ENCODE measurements at regions not wholly inside any gene's neighbourhood (a gene's known extent, or its start where the extent isn't known, plus 50 kb on each side); places are given as distances from the start of the nearest gene placed in this dataset.
A peak's percentile ranks its signal among the peaks of the same experiment; 100 is the strongest.
"Not testable (repeated sequence)": the region's sequence is repeated elsewhere in the genome, so short reads cannot be mapped to it uniquely, and the experiment has no call there.

DNA sequence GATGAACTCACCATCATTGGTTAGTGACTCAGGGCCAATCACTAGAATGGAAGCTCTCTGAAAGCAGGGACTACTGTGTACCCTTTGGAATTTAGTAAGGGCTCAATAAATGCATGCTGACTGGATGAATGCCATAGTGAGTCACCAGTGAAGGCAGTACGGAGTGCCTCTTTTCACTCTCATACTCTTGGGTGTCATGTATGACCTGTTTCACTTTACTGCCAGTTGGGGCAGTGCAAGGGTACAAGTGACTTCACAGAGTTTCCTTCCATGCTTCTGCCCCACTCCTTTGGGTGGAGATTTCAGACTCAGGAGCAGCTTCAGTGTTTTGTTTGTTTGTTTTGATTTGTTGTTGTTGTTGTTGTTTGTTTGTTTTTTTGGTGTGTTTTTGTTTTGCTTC, 57.7 kb downstream of the SOX3 start:
- Histone ChIP-seq H3K9me3 (ENCODE audit: control insufficient read depth, insufficient read depth, low read length) (no peaks in the 10 kb centered on the region), H3K36me3 (ENCODE audit: control insufficient read depth, insufficient read depth, low read length) (no peaks in the 10 kb centered on the region), H3K27ac (ENCODE audit: low read depth, low read length) (no peak overlapping the region), H3K27me3 (ENCODE audit: control insufficient read depth, insufficient read depth, low read length) (no peaks in the 10 kb centered on the region), H3K4me3 (ENCODE audit: low read depth, low read length) (no peak overlapping the region), H3K4me1 (ENCODE audit: control insufficient read depth, insufficient read depth, low read length) (no peaks in the 10 kb centered on the region)
- DNase-seq (ENCODE audit: low read depth in 4 of 6, low spot score in 6 of 6) = no peak
- 40% methylated on average over 1 of the region's 1 CpG for WGBS (ENCODE audit: insufficient coverage)

DNA sequence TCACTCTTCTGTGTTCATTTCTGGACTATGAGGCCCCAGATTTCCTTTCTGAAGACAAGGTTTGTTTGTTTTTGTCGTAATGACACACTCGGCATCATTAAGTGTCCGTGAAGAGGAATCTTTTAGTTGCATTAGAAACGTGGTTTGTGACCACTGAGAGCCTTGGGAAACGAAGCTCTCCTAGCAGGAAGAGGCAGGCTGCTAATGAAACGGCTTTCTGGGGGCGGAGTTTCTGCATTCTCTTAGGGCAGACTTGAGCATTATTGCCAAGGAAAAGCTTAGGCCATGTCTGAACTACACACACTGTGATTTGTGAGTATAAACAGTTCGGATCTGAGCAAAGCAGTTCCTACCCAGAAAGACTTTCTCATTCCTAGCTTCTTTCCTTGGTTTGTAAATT, 64.0 kb downstream of the SOX3 start:
- no peak overlapping the region for H3K4me3 ChIP-seq (ENCODE audit: low read depth, low read length)
- no peaks in the 10 kb centered on the region for H3K9me3 ChIP-seq (ENCODE audit: control insufficient read depth, insufficient read depth, low read length)
- H3K4me1 ChIP-seq (ENCODE audit: control insufficient read depth, insufficient read depth, low read length) = peaks cover 7% of the 10 kb centered on the region
- H3K36me3 ChIP-seq (ENCODE audit: control insufficient read depth, insufficient read depth, low read length) = no peaks in the 10 kb centered on the region
- peaks cover 6% of the 10 kb centered on the region for H3K27me3 ChIP-seq (ENCODE audit: control insufficient read depth, insufficient read depth, low read length)
- peak in 2 of 6 donors; percentile 69 to 72 for DNase-seq (ENCODE audit: low read depth in 4 of 6, low spot score in 6 of 6)
- 32% methylated on average over 7 of the region's 8 CpGs for WGBS (ENCODE audit: insufficient coverage)
- no peak overlapping the region for H3K27ac ChIP-seq (ENCODE audit: low read depth, low read length)

- WGBS (ENCODE audit: insufficient coverage) = 13% methylated on average over 35 of the region's 35 CpGs
- peaks cover 6% of the 10 kb centered on the region for H3K27me3 ChIP-seq (ENCODE audit: control insufficient read depth, insufficient read depth, low read length)
Measured at GRCh38 chrX:140439476-140439875, 65.4 kb downstream of the SOX3 start.

GRCh38 chrX:140434347-140434746, 70.5 kb downstream of the SOX3 start:
- Histone ChIP-seq H3K4me1 (ENCODE audit: control insufficient read depth, insufficient read depth, low read length) (peaks cover 11% of the 10 kb centered on the region), H3K4me3 (ENCODE audit: low read depth, low read length) (no peak overlapping the region), H3K27ac (ENCODE audit: low read depth, low read length) (no peak overlapping the region), H3K9me3 (ENCODE audit: control insufficient read depth, insufficient read depth, low read length) (no peaks in the 10 kb centered on the region), H3K27me3 (ENCODE audit: control insufficient read depth, insufficient read depth, low read length) (peaks cover 2% of the 10 kb centered on the region), H3K36me3 (ENCODE audit: control insufficient read depth, insufficient read depth, low read length) (no peaks in the 10 kb centered on the region)
- WGBS (ENCODE audit: insufficient coverage) = 54% methylated on average over 1 of the region's 2 CpGs
- no peak for DNase-seq (ENCODE audit: low read depth in 4 of 6, low spot score in 6 of 6)

More at GRCh38 chrX:140439476-140439875, 65.4 kb downstream of the SOX3 start:
- H3K4me1 ChIP-seq (ENCODE audit: control insufficient read depth, insufficient read depth, low read length) = peaks cover 7% of the 10 kb centered on the region
- H3K36me3 ChIP-seq (ENCODE audit: control insufficient read depth, insufficient read depth, low read length) = no peaks in the 10 kb centered on the region
- H3K4me3 ChIP-seq (ENCODE audit: low read depth, low read length) = peak overlapping the region; percentile 27
- peak in 2 of 6 donors; percentile 65 to 73 for DNase-seq (ENCODE audit: low read depth in 4 of 6, low spot score in 6 of 6)
- no peak overlapping the region for H3K27ac ChIP-seq (ENCODE audit: low read depth, low read length)
- no peaks in the 10 kb centered on the region for H3K9me3 ChIP-seq (ENCODE audit: control insufficient read depth, insufficient read depth, low read length)

DNA sequence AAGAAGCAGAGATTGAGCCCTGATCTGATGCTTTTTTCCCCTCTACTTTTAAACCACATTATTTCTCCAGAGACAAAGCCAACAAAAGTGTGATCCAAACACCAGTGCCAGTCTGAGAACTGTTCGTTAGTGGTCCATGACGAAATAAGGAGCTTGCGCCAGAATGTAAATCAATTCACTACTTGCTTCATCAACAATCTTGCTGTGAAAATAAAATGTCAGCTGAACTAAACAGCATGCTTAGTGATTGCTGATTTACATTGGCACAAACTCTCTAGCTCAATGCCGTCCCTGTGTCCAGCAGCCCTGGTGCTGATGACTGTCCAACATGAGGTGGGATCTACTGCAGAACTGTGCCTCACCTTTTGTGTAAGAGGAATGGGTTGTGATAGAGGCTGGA, 71.3 kb downstream of the SOX3 start:
- Histone ChIP-seq H3K36me3 (ENCODE audit: control insufficient read depth, insufficient read depth, low read length) (no peaks in the 10 kb centered on the region), H3K27me3 (ENCODE audit: control insufficient read depth, insufficient read depth, low read length) (peaks cover 2% of the 10 kb centered on the region), H3K9me3 (ENCODE audit: control insufficient read depth, insufficient read depth, low read length) (no peaks in the 10 kb centered on the region), H3K27ac (ENCODE audit: low read depth, low read length) (no peak overlapping the region), H3K4me1 (ENCODE audit: control insufficient read depth, insufficient read depth, low read length) (peaks cover 11% of the 10 kb centered on the region), H3K4me3 (ENCODE audit: low read depth, low read length) (no peak overlapping the region)
- 56% methylated on average over 4 of the region's 4 CpGs for WGBS (ENCODE audit: insufficient coverage)
- DNase-seq (ENCODE audit: low read depth in 4 of 6, low spot score in 6 of 6) = peak in 2 of 6 donors; percentile 13 to 86

GRCh38 chrX:140432346-140433175, 72.3 kb downstream of the SOX3 start:
- no peaks in the 10 kb centered on the region for H3K9me3 ChIP-seq (ENCODE audit: control insufficient read depth, insufficient read depth, low read length)
- DNase-seq (ENCODE audit: low read depth in 4 of 6, low spot score in 6 of 6) = peak in 4 of 6 donors; percentile 21 to 74 (median 28)
- no peaks in the 10 kb centered on the region for H3K36me3 ChIP-seq (ENCODE audit: control insufficient read depth, insufficient read depth, low read length)
- H3K27me3 ChIP-seq (ENCODE audit: control insufficient read depth, insufficient read depth, low read length) = peaks cover 2% of the 10 kb centered on the region
- H3K4me1 ChIP-seq (ENCODE audit: control insufficient read depth, insufficient read depth, low read length) = peaks cover 11% of the 10 kb centered on the region
- H3K27ac ChIP-seq (ENCODE audit: low read depth, low read length) = no peak overlapping the region
- H3K4me3 ChIP-seq (ENCODE audit: low read depth, low read length) = no peak overlapping the region
- WGBS (ENCODE audit: insufficient coverage) = 52% methylated on average over 4 of the region's 4 CpGs

- 42% methylated on average over 2 of the region's 5 CpGs for WGBS (ENCODE audit: insufficient coverage)
- Histone ChIP-seq H3K27ac (ENCODE audit: low read depth, low read length) (no peak overlapping the region), H3K36me3 (ENCODE audit: control insufficient read depth, insufficient read depth, low read length) (no peaks in the 10 kb centered on the region), H3K4me3 (ENCODE audit: low read depth, low read length) (no peak overlapping the region), H3K27me3 (ENCODE audit: control insufficient read depth, insufficient read depth, low read length) (peaks cover 2% of the 10 kb centered on the region), H3K9me3 (ENCODE audit: control insufficient read depth, insufficient read depth, low read length) (no peaks in the 10 kb centered on the region), H3K4me1 (ENCODE audit: control insufficient read depth, insufficient read depth, low read length) (peaks cover 11% of the 10 kb centered on the region)
- DNase-seq (ENCODE audit: low read depth in 4 of 6, low spot score in 6 of 6) = no peak
Measured at GRCh38 chrX:140431521-140431920, 73.3 kb downstream of the SOX3 start.

GRCh38 chrX:140425712-140426395, 79.0 kb downstream of the SOX3 start:
- H3K27me3 ChIP-seq (ENCODE audit: control insufficient read depth, insufficient read depth, low read length) = no peaks in the 10 kb centered on the region
- DNase-seq (ENCODE audit: low read depth in 4 of 6, low spot score in 6 of 6) = no peak
- H3K27ac ChIP-seq (ENCODE audit: low read depth, low read length) = no peak overlapping the region
- no peaks in the 10 kb centered on the region for H3K9me3 ChIP-seq (ENCODE audit: control insufficient read depth, insufficient read depth, low read length)
- no CpG with 5 or more reads among the region's 4 CpGs for WGBS (ENCODE audit: insufficient coverage)
- no peaks in the 10 kb centered on the region for H3K36me3 ChIP-seq (ENCODE audit: control insufficient read depth, insufficient read depth, low read length)
- H3K4me1 ChIP-seq (ENCODE audit: control insufficient read depth, insufficient read depth, low read length) = no peaks in the 10 kb centered on the region
- H3K4me3 ChIP-seq (ENCODE audit: low read depth, low read length) = no peak overlapping the region

DNA sequence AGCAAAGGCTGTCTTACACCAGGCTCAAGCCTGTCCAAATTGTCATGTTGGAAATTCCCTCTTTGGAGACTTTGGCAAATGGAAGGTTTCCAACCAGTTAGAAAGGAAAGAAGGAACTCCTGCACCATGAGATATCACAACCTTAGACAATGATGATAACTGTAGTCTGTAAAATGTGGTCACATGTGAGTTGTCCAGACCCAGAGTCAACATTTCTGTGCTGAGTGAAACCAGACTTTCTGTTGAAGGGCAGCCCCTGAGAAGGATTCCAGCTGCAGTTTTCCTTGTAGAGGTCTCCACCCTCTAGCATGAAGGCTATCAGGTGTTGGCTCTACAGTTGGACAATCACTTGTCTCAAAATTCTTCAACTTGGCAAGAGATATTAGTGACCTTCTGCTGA, 82.4 kb downstream of the SOX3 start:
- Histone ChIP-seq H3K36me3 (ENCODE audit: control insufficient read depth, insufficient read depth, low read length) (no peaks in the 10 kb centered on the region), H3K4me1 (ENCODE audit: control insufficient read depth, insufficient read depth, low read length) (no peaks in the 10 kb centered on the region), H3K27ac (ENCODE audit: low read depth, low read length) (no peak overlapping the region), H3K27me3 (ENCODE audit: control insufficient read depth, insufficient read depth, low read length) (no peaks in the 10 kb centered on the region), H3K4me3 (ENCODE audit: low read depth, low read length) (no peak overlapping the region), H3K9me3 (ENCODE audit: control insufficient read depth, insufficient read depth, low read length) (no peaks in the 10 kb centered on the region)
- DNase-seq (ENCODE audit: low read depth in 4 of 6, low spot score in 6 of 6) = no peak

- not testable (repeated sequence) for H3K4me3 ChIP-seq (ENCODE audit: low read depth, low read length); H3K9me3 ChIP-seq (ENCODE audit: control insufficient read depth, insufficient read depth, low read length); H3K36me3 ChIP-seq (ENCODE audit: control insufficient read depth, insufficient read depth, low read length); H3K4me1 ChIP-seq (ENCODE audit: control insufficient read depth, insufficient read depth, low read length); H3K27ac ChIP-seq (ENCODE audit: low read depth, low read length); H3K27me3 ChIP-seq (ENCODE audit: control insufficient read depth, insufficient read depth, low read length); DNase-seq (ENCODE audit: low read depth in 4 of 6, low spot score in 6 of 6)
- whole genome bisulfite sequencing (ENCODE audit: insufficient coverage) = no CpG with 5 or more reads among the region's 1 CpG
Measured at GRCh38 chrX:140402131-140402530, 102.7 kb downstream of the SOX3 start.

Measured in spinal cord (tissue), 9 donors.